Neural cell (in vitro differentiated cells): ENCODE measurements at regions not wholly inside any gene's neighbourhood (a gene's known extent, or its start where the extent isn't known, plus 50 kb on each side); places are given as distances from the start of the nearest gene placed in this dataset.

Experiments used
- H2AFZ ChIP-seq: fragments of 200-600, 300-800 bp; sonication (generic), shearing (Covaris generic); 2 replicates; pipeline ENCODE4 v1.6.0; 2014; ENCODE audit warnings: low read depth, mild to moderate bottlenecking, antibody characterized with exemption, low read length, moderate library complexity
- H3F3A ChIP-seq: fragments of 200-600 bp; shearing (Covaris generic); 2 replicates; pipeline ENCODE4 v1.6.1; 2016; ENCODE audit warnings: mild to moderate bottlenecking, moderate library complexity, mixed read lengths, antibody characterized with exemption, low read length; ENCODE audit not compliant: insufficient read depth, poor library complexity, severe bottlenecking
- H3K27ac ChIP-seq: fragments of 200-600, 300-800 bp; sonication (generic), shearing (Covaris generic); 2 replicates; pipeline ENCODE4 v1.5.1; 2014; ENCODE audit warnings: mild to moderate bottlenecking, low read length, moderate library complexity
- H3K27me3 ChIP-seq: fragments of 300-800, 200-600 bp; sonication (generic), shearing (Covaris generic); 2 replicates; pipeline ENCODE4 v1.6.0; 2014; ENCODE audit warnings: mild to moderate bottlenecking, low read depth, low read length, moderate library complexity; ENCODE audit not compliant: insufficient read depth
- H3K36me3 ChIP-seq: fragments of 300-800, 200-600 bp; sonication (generic), shearing (Covaris generic); 2 replicates; pipeline ENCODE4 v1.5.1; 2014; ENCODE audit warnings: mild to moderate bottlenecking, antibody characterized with exemption, low read length, moderate library complexity; ENCODE audit not compliant: insufficient read depth
- H3K4me2 ChIP-seq: fragments of 300-800, 200-600 bp; sonication (generic), shearing (Covaris generic); 2 replicates; pipeline ENCODE4 v1.6.0; 2014; ENCODE audit warnings: mild to moderate bottlenecking, low read length
- H3K4me3 ChIP-seq: fragments of 300-800, 200-600 bp; sonication (generic), shearing (Covaris generic); 2 replicates; pipeline ENCODE4 v1.5.1; 2014; ENCODE audit warnings: mild to moderate bottlenecking, low read length, moderate library complexity
- H3K79me2 ChIP-seq: fragments of 200-600 bp; shearing (Covaris generic); replicated peaks from 2 replicates; pipeline ENCODE4 v1.6.0; 2014; ENCODE audit warnings: mild to moderate bottlenecking, low read length, moderate library complexity; ENCODE audit not compliant: insufficient read depth
- H3K9ac ChIP-seq: fragments of 300-800, 200-600 bp; sonication (generic), shearing (Covaris generic); 2 replicates; pipeline ENCODE4 v1.6.1; 2016; ENCODE audit warnings: mild to moderate bottlenecking, low read length, mixed read lengths
- H3K9me2 ChIP-seq: fragments of 200-600 bp; shearing (Covaris generic); 2 replicates; pipeline ENCODE4 v1.6.1; 2016; ENCODE audit warnings: mild to moderate bottlenecking, low read length, mixed read lengths; ENCODE audit not compliant: insufficient read depth
- H3K9me3 ChIP-seq: fragments of 200-600, 300-800 bp; sonication (generic), shearing (Covaris generic); 2 replicates; pipeline ENCODE4 v1.6.1; 2016; ENCODE audit warnings: mild to moderate bottlenecking, mixed run types, low read length, moderate library complexity, mixed read lengths
- H4K20me1 ChIP-seq: fragments of 200-600 bp; shearing (Covaris generic); 2 replicates; pipeline ENCODE4 v1.6.1; 2016; ENCODE audit warnings: mild to moderate bottlenecking, mixed run types; ENCODE audit not compliant: insufficient read depth
- CTCF ChIP-seq: fragments of 450-650 bp; IDR thresholded peaks from 2 replicates; pipeline ENCODE4 v1.5.1; 2014; ENCODE audit warnings: antibody characterized with exemption, mild to moderate bottlenecking, moderate library complexity; ENCODE audit not compliant: poor library complexity, severe bottlenecking
- EP300 ChIP-seq: fragments of 450-650 bp; conservative IDR thresholded peaks from 2 replicates; pipeline ENCODE4 v1.6.1; 2014; ENCODE audit warnings: antibody characterized with exemption, mild to moderate bottlenecking, moderate library complexity; ENCODE audit not compliant: poor library complexity, severe bottlenecking
- EZH2 ChIP-seq: fragments of 200-600, 300-800 bp; shearing (Covaris generic), sonication (generic); IDR thresholded peaks from 2 replicates; pipeline ENCODE4 v1.6.1; 2014; ENCODE audit warnings: antibody characterized with exemption, low read length, borderline replicate concordance, mild to moderate bottlenecking; ENCODE audit not compliant: insufficient read depth, poor library complexity, severe bottlenecking
- MXI1 ChIP-seq: fragments of 450-650 bp; conservative IDR thresholded peaks from 2 replicates; pipeline ENCODE4 v1.6.1; 2014; ENCODE audit warnings: antibody characterized with exemption, mild to moderate bottlenecking; ENCODE audit not compliant: poor library complexity, severe bottlenecking
- POLR2AphosphoS5 ChIP-seq: IDR thresholded peaks from 2 replicates; pipeline ENCODE4 v1.6.1; 2012
- RAD21 ChIP-seq: fragments of 450-650 bp; conservative IDR thresholded peaks from 2 replicates; pipeline ENCODE4 v1.6.1; 2014; ENCODE audit warnings: antibody characterized with exemption, mild to moderate bottlenecking, moderate library complexity
- REST ChIP-seq: IDR thresholded peaks from 2 replicates; pipeline ENCODE4 v1.6.1; 2012; ENCODE audit warnings: borderline replicate concordance
- SMC3 ChIP-seq: fragments of 450-650 bp; conservative IDR thresholded peaks from 2 replicates; pipeline ENCODE4 v1.6.1; 2014; ENCODE audit warnings: antibody characterized with exemption, mild to moderate bottlenecking, moderate library complexity; ENCODE audit not compliant: poor library complexity
- TAF1 ChIP-seq: IDR thresholded peaks from 2 replicates; pipeline ENCODE4 v1.6.1; 2012; ENCODE audit warnings: low read depth

GRCh38 chr3:164192974-164193373 is 885.3 kb downstream of the SI start:
- Histone ChIP-seq H3K27ac (no peak overlapping the region), H3K4me3 (no peak overlapping the region), H3K9me3 (no peaks in the 10 kb centered on the region), H3K27me3 (no peaks in the 10 kb centered on the region), H3K9me2 (no peaks in the 10 kb centered on the region), H3K36me3 (no peaks in the 10 kb centered on the region), H3K9ac (no peak overlapping the region), H3K79me2 (no peaks in the 10 kb centered on the region), H2AFZ (no peak overlapping the region), H3K4me2 (no peak overlapping the region), H3F3A (no peaks in the 10 kb centered on the region), H4K20me1 (no peaks in the 10 kb centered on the region)
- no peak for TF ChIP-seq RAD21

- Histone ChIP-seq H3K36me3 (no peaks in the 10 kb centered on the region), H4K20me1 (no peaks in the 10 kb centered on the region), H3K4me2 (no peak overlapping the region), H3K9me2 (no peaks in the 10 kb centered on the region), H3K4me3 (no peak overlapping the region), H3K9ac (no peak overlapping the region), H3F3A (no peaks in the 10 kb centered on the region), H3K27ac (no peak overlapping the region), H3K79me2 (no peaks in the 10 kb centered on the region), H3K9me3 (no peaks in the 10 kb centered on the region), H3K27me3 (no peaks in the 10 kb centered on the region), H2AFZ (no peak overlapping the region)
- TF ChIP-seq REST (no peak), EP300 (no peak), SMC3 (no peak), RAD21 (no peak), EZH2 (no peak), TAF1 (no peak), POLR2AphosphoS5 (no peak), MXI1 (no peak), CTCF (no peak)
Observed at GRCh38 chr3:164190566-164190965, 887.7 kb downstream of the SI start.

GRCh38 chr3:164186095-164186494 is 892.2 kb downstream of the SI start:
- no peaks in the 10 kb centered on the region for H3K9me2 ChIP-seq
- H3K27me3 ChIP-seq: no peaks in the 10 kb centered on the region
- no peak for TF ChIP-seq EP300
- TF ChIP-seq MXI1: no peak
- TF ChIP-seq CTCF: no peak
- no peak for TF ChIP-seq RAD21
- no peak for TF ChIP-seq TAF1
- TF ChIP-seq EZH2: no peak
- TF ChIP-seq REST: no peak
- no peak for TF ChIP-seq SMC3
- TF ChIP-seq POLR2AphosphoS5: no peak
- no peak overlapping the region for H3K4me3 ChIP-seq
- no peaks in the 10 kb centered on the region for H4K20me1 ChIP-seq
- no peak overlapping the region for H3K27ac ChIP-seq
- H2AFZ ChIP-seq: no peak overlapping the region
- H3K4me2 ChIP-seq: no peak overlapping the region
- no peak overlapping the region for H3K9ac ChIP-seq
- no peaks in the 10 kb centered on the region for H3F3A ChIP-seq
- H3K36me3 ChIP-seq: no peaks in the 10 kb centered on the region
- no peaks in the 10 kb centered on the region for H3K9me3 ChIP-seq
- H3K79me2 ChIP-seq: no peaks in the 10 kb centered on the region
